ENCODE measurements at regions not wholly inside any gene's neighbourhood (a gene's known extent, or its start where the extent isn't known, plus 50 kb on each side); places are given as distances from the start of the nearest gene placed in this dataset.

DNA sequence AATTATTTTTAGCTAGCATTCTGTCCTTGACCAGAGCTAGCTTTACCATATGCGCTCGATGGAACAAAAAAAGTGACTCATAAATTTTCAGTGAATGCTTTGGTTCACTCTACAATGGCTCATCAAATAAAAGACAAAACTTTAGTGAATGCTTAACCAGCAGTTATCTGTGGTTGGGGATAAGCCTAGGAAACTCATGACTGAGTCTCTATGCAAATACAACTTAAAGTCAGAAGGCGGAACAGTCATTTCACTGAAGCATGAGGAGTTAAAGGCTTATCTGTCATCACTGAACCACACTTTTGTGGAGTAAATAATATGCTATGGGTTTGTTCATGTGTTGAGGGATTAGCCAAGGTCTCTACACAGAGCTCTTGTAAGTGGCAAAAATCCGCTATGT, 308.4 kb downstream of the SQOR start:
- DNase-seq (ENCODE audit: low read depth in 2 of 2, low spot score in 1 of 2): no peak

DNA sequence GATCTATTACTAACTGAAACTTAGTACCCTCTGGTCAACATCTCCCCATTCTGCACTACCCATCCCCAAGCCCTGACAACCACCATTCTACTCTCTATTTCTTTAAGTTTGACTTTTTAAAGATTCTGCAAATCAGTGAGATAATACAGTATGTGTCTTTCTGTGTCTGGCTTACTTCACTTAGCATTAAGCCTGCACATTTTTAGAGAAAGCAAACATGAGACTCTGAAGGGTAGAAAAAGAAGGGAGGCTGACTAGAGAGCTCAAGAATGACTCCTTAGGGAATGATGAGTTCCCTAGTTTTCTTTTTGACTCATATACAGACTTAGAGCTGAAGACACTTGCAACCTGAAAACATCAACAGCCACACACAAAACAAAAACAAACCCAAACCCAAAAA, 311.3 kb downstream of the SQOR start:
- no peak for DNase-seq (ENCODE audit: low read depth in 2 of 2, low spot score in 1 of 2)

DNA sequence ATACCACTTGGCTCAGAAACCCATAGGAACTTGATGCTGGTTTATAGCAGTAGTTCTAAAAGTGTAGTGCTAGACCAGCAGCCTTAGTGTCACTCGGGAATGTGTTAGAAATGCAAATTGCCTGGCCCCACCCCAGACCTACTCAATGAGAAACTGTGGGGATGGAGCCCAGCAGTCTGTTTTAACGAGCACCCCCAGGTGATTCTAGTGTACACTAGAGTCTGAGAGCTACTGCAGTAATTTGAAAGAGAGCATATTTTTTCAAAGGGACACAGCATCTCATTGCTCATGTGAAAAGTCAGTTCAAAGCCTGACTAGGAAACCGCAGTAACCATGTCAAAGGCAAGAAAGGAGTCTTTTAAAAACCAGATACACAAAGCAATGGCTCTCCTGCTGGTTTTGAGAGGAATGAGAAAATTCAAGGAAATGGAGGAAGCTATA, 313.4 kb downstream of the SQOR start:
- DNase-seq (ENCODE audit: low read depth in 2 of 2, low spot score in 1 of 2): no peak

DNA sequence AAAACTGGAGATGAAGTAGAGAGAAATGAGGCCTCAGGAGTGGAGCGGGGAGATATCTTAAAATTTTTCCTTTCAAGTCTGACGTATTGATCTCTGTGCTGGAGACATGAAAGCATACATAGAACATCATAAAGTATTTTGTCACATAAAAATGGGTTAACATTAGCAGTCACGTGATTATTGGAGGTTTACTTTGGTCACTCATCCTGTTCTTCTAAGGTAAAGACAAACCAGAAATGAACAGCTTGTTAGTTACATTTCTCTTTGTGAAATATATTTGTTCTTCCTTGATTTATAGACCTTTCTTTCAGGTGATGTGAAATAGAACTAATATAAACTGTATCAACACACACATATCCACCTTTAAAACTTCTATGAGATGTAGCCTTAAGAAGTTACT, 324.1 kb downstream of the SQOR start:
- no peak for DNase-seq (ENCODE audit: low read depth in 2 of 2, low spot score in 1 of 2)

DNA sequence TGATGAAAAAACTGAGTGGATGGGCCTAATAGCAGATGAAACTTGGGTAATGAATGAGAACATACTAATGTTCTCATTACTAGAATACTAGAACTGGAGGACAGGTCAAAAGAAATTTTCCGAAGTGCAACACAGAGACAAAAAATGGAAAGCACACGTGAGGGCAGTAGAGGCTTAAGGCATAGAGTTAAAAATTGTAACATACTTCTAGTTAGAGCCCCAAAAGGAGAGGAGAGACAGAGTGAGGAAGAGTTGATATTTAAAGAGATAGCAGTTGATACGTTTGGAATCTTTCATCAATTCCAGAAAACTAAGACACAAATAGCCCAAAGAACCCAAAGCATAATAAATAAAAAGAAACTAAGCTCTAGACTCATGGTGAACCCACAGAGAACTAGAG, 327.9 kb downstream of the SQOR start:
- DNase-seq (ENCODE audit: low read depth in 2 of 2, low spot score in 1 of 2): no peak

DNA sequence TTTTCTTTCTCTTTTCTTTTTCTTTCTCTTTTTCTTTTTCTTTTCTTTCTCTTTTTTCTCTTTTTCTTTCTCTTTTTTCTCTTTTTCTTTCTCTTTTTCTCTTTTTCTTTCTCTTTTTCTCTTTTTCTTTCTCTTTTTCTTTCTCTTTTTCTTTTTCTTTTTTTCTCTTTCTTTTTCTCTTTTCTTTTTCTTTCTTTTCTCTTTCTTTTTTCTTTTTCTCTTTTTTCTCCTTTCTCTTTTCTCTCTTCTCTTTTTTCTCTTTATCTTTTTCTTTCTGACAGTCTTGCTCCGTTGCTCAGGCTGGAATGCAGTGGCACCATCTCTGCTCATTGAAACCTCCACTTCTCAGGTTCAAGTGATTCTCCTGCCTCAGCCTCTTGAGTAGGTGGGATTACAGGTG, 335.7 kb downstream of the SQOR start:
- DNase-seq (ENCODE audit: low read depth in 2 of 2, low spot score in 1 of 2): no peak

DNA sequence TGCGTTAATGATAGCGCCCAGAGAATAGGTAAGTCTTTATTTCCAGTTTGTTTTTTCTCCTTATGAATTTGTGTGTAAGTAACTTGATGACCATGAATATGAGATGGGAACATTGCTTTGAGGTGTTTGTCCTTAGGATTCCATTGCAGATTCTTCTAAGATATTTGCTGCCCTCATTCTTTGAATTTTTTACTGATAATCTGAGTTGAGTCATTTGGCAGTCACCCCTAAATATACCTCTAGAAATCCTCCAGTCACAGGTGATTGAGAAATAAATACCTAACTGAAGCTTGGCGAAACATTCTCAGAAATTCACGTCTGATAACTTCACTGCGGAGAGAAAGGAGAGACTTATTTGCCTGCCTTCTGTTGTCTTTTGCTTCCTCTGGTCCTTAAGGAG, 345.5 kb downstream of the SQOR start:
- no peak for DNase-seq (ENCODE audit: low read depth in 2 of 2, low spot score in 1 of 2)

DNA sequence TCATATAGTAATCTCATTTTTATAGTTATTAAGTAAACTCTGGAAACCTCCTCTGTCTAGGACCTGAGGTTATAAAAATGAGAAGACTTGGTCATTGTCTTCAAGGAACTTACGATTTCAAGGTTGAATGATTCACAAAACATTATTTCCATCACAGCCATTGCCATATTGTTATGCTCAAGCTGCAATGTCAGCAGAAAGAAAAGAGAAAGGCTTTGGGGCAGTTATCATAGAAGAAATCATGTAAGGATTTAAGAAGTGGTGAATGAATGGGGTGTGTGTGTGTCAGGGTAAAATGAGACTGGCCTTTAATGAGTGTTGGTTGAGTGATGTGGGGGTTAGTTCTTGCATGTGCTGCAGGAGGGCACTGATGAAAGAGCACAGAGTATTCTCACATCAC, 346.8 kb downstream of the SQOR start:
- DNase-seq (ENCODE audit: low read depth in 2 of 2, low spot score in 1 of 2): no peak

DNA sequence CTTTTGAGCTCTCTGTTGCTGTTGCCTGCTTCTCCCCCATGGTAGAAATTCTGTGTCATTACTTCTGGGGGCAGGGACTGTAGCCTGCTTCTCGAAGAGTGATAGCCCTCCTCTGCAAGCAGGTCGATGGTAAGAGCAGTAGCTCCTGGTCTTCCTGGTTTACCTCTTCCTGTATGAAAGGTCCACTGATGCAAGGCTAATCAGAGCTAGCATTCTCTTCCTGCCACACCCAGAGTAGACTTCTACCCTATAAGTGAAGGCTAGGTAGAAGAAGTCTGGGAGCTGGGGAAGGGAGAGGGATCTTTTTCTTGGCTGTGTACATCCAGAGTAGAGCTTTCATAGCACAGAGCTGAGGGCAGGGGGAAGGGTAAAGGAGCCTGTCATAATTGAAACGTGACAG, 357.0 kb downstream of the SQOR start:
- no peak for DNase-seq (ENCODE audit: low read depth in 2 of 2, low spot score in 1 of 2)

DNA sequence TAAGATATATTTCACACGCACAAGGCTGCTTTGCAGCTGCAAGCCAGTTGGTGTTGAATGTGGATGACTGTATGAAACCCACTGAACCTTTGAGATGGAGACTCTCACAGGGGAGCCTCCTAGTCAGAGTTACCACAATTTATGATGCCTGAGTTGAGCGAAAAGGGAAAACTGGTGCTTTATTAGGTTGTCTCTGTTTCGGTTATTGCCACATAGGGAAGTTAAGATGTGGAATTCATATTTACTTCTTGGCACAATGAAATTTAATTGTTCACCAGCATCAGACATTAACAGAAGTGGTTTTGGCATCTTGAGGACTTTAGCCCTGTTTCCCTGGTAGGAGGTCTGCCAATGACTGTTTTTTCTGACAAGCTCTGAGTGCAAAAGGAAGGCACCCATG, 358.2 kb downstream of the SQOR start:
- no peak for DNase-seq (ENCODE audit: low read depth in 2 of 2, low spot score in 1 of 2)

DNA sequence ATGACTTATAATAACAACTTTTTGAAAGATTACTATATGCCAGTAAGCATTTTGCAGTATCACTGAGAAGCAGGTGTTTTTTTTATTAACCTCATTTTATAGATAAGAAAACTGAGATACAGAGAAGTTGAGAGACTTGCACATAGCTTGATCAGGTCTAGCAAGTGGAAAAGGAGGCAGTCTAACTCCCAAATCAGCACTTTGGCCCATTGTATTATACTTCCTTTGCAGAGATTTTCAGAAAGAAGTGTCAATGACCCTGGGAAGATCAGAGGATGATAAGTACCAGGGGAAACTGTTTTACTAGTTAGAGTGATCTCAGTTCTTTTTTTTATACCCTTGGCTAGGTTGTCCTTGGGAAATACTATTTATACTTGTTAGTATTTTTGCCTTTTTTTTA, 358.7 kb downstream of the SQOR start:
- DNase-seq (ENCODE audit: low read depth in 2 of 2, low spot score in 1 of 2): no peak

DNA sequence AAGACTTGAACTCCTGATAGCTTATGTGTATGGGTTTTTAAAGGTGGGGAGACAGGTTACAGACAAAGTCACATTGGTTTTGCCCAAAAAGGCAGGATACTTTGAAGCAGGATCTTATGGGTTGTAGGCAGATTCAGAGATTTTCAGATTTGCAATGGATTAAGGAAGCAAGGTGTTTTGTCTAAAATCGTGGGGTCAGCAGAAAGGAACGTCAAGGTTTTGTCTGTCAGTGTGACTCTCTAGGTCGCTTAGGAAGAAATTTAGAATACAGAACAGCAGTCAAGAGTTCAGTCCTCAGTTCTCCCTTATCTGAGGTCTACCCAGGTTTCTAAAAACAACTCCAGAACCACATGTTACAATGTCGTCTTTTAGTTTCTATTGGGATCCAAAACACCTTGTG, 361.0 kb downstream of the SQOR start:
- DNase-seq (ENCODE audit: low read depth in 2 of 2, low spot score in 1 of 2): no peak

DNA sequence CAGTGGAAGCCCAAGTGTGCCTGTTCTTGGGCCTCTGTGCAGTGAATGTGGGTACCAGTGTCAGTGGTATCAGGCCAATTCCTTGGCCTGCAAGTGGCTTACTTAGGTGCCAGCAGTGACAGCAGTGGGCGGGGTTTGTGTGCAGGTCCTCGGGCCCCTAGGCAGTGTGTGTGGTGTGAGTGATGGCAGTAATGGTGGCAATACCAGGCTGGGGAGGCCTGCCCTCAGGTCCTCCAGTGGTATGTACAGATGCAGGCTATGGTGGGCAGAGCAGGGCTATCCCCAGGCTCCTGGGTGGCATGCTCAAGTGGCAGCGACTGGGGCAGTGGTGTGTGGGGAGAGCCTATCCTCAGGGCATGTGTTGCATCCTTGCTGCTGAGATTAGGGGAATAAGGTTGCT, 379.7 kb downstream of the SQOR start:
- no peak for DNase-seq (ENCODE audit: low read depth in 2 of 2, low spot score in 1 of 2)

DNA sequence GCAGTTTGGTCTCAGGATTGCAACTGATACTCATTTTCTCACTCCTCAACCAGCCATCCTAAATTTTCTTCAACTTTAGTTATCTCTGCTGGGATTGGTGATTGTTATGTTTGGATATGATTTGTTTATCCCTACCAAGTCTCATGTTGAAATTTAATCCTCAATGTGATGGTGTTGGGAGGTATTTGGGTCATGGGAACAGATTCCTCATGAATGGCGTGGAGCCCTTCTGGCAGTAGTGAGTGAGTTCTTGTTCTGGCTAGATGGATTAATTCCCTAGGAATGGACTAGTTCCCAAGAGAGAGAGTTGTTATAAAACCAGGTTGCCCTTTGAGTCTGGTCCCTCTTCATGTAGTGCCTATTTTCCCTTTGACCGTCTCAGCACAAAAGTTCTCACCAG, 399.9 kb downstream of the SQOR start:
- no peak for DNase-seq (ENCODE audit: low read depth in 2 of 2, low spot score in 1 of 2)

DNA sequence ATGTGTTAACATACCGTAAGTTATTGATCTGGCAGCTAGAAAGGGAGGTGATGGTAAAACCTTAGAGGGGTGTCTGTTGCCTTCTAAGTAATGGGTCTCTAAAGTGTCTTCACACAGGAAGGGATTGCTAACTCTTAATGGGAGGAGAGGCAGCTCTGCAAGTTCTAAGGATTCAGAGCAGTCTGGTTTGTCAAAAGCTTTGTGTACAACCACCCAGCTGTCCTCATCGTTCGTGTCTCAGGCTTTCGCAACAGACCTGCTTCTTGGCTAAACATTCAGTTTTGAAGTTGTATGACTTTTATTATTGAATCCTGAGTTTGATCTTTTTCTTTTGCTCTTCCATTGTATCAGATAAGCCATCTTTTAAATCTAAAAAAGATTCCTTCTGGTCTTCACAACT, 404.9 kb downstream of the SQOR start:
- no peak for DNase-seq (ENCODE audit: low read depth in 2 of 2, low spot score in 1 of 2)

DNA sequence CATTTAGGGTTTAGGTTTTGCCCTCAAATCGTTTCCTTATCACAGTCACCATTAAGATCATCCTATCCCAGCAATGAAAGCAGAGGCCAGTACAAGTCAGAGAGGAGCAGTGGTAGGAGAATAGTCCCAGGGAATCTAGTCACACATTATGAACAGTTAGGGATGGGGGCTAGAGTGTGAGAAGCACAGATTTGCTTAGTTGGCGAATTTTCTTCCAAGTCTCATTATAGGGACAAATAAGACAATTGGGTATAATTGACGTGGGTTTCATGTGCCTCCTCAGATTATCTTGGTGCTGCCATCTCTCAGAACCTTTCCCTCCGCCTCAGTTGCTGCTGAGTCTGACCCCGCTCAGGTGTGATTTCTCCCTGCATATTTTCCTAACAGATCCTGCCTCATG, 407.1 kb downstream of the SQOR start:
- DNase-seq (ENCODE audit: low read depth in 2 of 2, low spot score in 1 of 2): no peak

DNA sequence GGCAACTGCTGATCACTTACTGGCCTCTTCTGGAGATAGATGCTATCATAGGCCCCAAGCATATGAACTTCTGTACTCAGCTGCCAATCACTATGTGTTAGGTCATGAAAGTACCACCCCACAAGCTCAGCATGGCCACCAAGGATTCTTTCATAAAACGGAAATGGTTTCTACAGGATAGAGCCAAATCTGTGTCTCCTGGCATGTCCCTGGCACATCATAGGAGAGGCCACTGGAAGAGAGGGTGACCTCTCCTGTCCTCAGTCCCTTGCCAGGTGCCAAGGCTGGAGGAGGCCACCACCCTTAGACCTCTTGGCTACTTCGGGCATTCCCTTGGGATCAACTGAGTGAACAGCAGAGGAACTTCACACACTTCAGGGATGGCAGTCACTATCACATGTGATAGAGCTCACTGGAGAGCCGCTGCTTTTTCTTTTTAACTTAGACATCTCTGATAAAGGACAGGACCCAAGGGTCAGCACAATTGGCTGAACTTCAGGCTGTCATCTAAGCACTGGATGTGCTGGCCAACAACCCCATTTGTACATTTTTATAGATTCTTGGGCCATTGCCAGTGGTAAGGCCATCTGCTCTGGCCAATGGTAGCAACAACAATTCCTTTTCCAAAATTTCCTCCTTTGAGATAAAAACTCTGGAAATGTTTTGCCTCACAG, 425.2 kb downstream of the SQOR start:
- no peak for DNase-seq (ENCODE audit: low read depth in 2 of 2, low spot score in 1 of 2)

DNA sequence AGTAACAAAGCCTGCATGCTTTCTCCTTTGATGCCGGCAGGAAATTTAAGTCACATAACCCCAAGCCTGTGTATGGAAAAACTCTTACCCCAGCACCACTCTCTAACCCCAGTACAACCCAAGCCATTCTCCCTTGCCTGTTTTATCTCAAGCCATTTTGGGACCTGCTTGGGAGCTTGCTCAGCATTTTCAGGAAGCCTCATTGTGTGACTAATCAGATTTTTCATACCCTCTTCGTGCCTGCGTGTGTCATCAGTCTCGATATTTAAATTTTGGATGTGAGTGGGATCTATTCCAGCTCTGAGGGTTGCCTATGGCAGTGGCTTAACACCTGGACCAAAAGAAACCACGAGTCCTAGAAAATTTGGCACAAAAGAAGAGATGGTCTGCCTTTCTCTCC, 426.2 kb downstream of the SQOR start:
- DNase-seq (ENCODE audit: low read depth in 2 of 2, low spot score in 1 of 2): no peak

DNA sequence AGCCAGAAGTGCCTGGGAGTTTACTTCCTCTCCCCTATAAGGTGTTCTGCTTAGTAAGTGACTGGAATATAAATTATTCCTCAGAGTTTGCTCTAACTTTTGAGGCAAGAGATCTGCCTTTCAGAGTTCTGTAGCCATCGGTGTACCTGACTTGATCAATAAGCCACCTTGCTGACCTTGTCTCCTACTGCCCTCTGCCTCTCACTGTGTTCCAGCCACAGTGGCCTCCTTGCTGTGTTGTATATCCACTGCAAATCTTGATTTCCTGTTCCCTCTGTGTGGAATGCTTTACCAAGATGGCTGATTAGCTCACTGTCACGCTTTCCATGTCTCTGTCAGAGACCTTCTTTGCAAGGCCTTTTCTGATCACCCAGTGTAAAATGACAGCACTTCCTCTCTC, 442.4 kb downstream of the SQOR start:
- DNase-seq (ENCODE audit: low read depth in 2 of 2, low spot score in 1 of 2): no peak

DNA sequence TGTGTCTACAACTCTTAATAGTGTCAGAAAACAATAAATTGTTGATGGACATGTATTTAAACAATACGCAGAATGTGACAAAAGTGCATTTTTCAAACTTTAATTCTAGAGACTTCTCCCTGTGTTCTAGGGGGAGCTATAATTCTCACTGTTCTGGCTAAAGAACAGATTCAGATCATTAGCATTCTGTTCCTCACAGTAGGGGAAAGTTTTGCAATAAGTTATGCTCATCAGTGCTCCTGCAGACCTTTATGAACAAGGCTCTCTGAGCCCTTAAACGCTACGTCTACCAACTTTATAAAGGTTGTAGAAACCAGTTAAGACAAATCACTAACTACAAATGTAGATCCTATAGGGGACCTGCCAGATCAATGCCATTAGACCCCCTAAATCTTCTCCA, 444.2 kb downstream of the SQOR start:
- DNase-seq (ENCODE audit: low read depth in 2 of 2, low spot score in 1 of 2): no peak

DNA sequence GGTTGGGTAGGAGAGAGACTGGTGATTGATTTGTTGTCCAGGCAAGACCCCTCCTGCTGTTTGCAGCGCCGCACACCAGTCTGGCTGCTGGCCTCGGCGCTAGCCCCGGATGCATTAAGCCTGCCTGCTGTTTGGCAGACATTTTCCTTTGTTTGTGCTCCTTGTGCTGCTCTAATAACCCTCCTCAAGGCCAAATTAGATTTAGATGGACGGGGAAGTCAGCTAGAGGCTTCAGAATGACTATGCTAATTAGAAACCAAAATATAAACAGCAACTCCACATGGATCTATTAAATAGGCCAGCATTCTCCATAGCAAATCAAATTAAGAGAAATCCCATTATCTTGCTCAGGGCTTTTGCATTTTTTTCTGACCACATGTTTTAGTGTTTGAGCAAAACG, 445.2 kb downstream of the SQOR start:
- DNase-seq (ENCODE audit: low read depth in 2 of 2, low spot score in 1 of 2): no peak

DNA sequence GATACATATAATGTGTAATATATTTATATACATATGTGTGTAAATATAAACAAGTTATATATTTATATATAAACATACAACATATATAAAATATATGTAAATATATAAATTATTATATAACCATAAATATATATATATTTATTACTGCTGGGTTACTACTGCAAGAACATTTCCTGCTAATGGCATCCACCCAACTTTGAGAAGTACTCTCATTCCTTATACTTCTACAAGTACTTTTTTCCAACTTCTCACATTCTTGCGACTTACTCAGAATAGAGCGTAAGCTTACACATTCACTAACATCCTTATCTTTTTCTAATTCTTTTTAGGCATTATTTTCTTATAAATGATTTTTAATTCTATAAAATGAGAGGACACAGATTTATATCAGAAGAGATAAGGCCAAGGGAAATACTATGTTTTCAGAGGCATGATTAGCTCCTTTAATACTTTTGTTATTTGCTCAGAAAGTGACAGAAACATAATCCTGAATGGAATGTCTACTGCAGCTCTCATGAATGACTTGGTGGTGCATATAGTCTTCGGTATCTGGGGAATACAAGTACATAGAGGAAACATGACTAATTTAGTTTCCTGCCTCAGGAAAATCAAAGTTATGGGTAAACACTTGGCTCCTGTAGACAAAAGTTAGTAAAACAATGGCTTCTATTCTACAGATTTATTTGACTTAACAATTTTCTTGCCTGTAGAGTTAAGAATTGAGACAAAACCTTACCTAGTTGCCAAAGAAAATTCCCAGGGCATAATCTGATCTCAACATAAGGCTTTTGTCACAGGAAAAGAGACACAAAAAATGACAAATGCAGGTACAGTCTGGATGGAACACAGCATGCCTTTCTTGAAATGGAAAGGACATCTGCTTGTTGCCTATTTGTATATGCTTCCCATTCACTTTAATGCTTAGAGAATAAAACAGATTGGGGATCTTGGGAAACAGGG, 453.9 kb downstream of the SQOR start:
- no peak for DNase-seq (ENCODE audit: low read depth in 2 of 2, low spot score in 1 of 2)

DNA sequence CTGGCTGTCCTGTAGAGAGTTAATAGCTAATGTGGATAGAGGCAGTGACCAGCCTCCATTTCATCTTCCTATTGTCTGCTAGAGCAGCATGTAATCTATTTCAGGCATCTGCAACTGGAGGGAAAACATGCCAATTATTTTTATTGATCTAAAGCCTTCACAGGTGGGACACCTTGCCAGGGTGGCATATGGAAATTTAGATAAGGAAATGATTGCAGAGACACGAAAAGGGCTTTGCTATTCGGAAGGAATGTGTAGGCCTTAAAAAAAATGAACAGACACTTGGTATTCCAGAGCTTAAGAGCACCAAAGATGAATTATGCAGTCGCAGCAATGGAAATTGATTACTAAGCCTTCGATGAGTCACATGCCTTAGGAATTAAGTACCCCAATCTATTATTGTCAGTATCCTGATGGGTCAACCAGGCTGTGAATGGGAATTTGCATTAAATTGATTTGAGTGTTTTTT, 454.7 kb downstream of the SQOR start:
- no peak for DNase-seq (ENCODE audit: low read depth in 2 of 2, low spot score in 1 of 2)
